ENCODE measurements at regions not wholly inside any gene's neighbourhood (a gene's known extent, or its start where the extent isn't known, plus 50 kb on each side); places are given as distances from the start of the nearest gene placed in this dataset.

DNA sequence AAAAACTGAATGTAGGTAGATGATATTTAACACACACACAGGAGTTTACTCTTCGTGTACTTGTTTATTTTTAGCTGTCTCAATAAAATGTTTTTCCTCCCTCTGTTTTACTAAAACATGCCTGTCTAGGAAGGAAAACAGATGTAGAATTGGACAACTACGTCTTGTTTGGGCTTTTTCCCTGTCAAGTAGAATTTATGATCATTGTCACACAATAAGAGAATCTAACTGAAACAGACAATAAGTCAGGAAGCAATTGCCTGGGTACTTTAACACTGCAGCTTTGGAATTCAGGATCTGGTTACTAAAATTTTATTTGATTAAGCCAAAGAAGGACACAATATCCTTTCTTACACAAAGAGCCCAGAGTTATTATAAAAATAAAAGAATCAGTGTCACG, 164.2 kb downstream of the ZDHHC21 start:
- Histone ChIP-seq H3K27ac (ENCODE audit: insufficient read depth, low read depth, low read length) (no peak overlapping the region), H3K9ac (replicated peaks; ENCODE audit: extremely low read depth, insufficient read depth, low read length) (no peak overlapping the region), H4K20me1 (replicated peaks; ENCODE audit: control insufficient read depth, extremely low read depth, insufficient read depth, low read length) (no peaks in the 10 kb centered on the region), H3K9me3 (replicated peaks; ENCODE audit: control insufficient read depth, insufficient read depth, low read length) (no peaks in the 10 kb centered on the region), H2AFZ (ENCODE audit: low read depth, low read length) (no peak overlapping the region), H3K9me1 (replicated peaks; ENCODE audit: control insufficient read depth, extremely low read depth, insufficient read depth, low read length) (no peaks in the 10 kb centered on the region), H3K4me3 (replicated peaks in 1 of 3; ENCODE audit: insufficient read depth in 1 of 3, low read depth in 1 of 3, low read length in 3 of 3) (no peak overlapping the region), H3K36me3 (ENCODE audit: control insufficient read depth in 2 of 2, extremely low read depth in 1 of 2, insufficient read depth in 2 of 2, low read length in 2 of 2) (no peaks in the 10 kb centered on the region), H3K4me2 (ENCODE audit: insufficient read depth, low read length) (no peak overlapping the region), H3K27me3 (ENCODE audit: control insufficient read depth in 2 of 2, insufficient read depth in 2 of 2, low read length in 2 of 2) (peaks cover 0 to 9% of the 10 kb centered on the region in 2 experiments), H3K4me1 (ENCODE audit: control insufficient read depth, extremely low read depth, insufficient read depth, low read length) (no peaks in the 10 kb centered on the region), H3K79me2 (ENCODE audit: control insufficient read depth, insufficient read depth, low read length) (no peaks in the 10 kb centered on the region)
- intact Hi-C loops (cut with micrococcal nuclease) (no loop called here), dilution Hi-C loops (cut with MboI; ENCODE audit: extremely low pct_ligation_motif_present, low sequenced_read_pairs) (no loop called here)
- BruUV-seq (replicated peaks): no TSS peak
- FAIRE-seq (no peak), DNase-seq (ENCODE audit: low read depth, low spot score) (no peak)
- ChIA-PET POLR2A (no interaction called here), CTCF (no interaction called here)
- TF ChIP-seq MYC (IDR thresholded peaks at IDR 0.05; ENCODE audit: low read depth, low read length): no peak
- TF ChIP-seq GATA2 (IDR thresholded peaks at IDR 0.05; ENCODE audit: insufficient read depth, insufficient read length, low read depth, low read length): no peak
- TF ChIP-seq JUN (IDR thresholded peaks at IDR 0.05; ENCODE audit: borderline replicate concordance, insufficient read depth, insufficient read length, low read depth): no peak
- TF ChIP-seq FOS (IDR thresholded peaks at IDR 0.05; ENCODE audit: borderline replicate concordance, insufficient read depth, low read length): no peak
- TF ChIP-seq, protein P1, sequence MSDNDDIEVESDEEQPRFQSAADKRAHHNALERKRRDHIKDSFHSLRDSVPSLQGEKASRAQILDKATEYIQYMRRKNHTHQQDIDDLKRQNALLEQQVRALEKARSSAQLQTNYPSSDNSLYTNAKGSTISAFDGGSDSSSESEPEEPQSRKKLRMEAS (IDR thresholded peaks at IDR 0.05; ENCODE audit: insufficient read depth, insufficient read length): no peak
- no peak for TF ChIP-seq EZH2 (IDR thresholded peaks at IDR 0.05; ENCODE audit: borderline replicate concordance, low read depth, low read length, severe bottlenecking)
- TF ChIP-seq POLR2A (IDR thresholded peaks at IDR 0.05; ENCODE audit: low read depth, low read length): no peak
- TF ChIP-seq, protein P2, sequence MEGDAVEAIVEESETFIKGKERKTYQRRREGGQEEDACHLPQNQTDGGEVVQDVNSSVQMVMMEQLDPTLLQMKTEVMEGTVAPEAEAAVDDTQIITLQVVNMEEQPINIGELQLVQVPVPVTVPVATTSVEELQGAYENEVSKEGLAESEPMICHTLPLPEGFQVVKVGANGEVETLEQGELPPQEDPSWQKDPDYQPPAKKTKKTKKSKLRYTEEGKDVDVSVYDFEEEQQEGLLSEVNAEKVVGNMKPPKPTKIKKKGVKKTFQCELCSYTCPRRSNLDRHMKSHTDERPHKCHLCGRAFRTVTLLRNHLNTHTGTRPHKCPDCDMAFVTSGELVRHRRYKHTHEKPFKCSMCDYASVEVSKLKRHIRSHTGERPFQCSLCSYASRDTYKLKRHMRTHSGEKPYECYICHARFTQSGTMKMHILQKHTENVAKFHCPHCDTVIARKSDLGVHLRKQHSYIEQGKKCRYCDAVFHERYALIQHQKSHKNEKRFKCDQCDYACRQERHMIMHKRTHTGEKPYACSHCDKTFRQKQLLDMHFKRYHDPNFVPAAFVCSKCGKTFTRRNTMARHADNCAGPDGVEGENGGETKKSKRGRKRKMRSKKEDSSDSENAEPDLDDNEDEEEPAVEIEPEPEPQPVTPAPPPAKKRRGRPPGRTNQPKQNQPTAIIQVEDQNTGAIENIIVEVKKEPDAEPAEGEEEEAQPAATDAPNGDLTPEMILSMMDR (IDR thresholded peaks at IDR 0.05; ENCODE audit: extremely low read depth in 1 of 2, insufficient read depth in 1 of 2, low read depth in 1 of 2, low read length in 2 of 2): no peak
- TF ChIP-seq POLR2AphosphoS5 (IDR thresholded peaks at IDR 0.05; ENCODE audit: insufficient read depth, low read depth, low read length): no peak
